ENCODE measurements at regions not wholly inside any gene's neighbourhood (a gene's known extent, or its start where the extent isn't known, plus 50 kb on each side); places are given as distances from the start of the nearest gene placed in this dataset.
"Not testable (repeated sequence)": the region's sequence is repeated elsewhere in the genome, so short reads cannot be mapped to it uniquely, and the experiment has no call there.

DNA sequence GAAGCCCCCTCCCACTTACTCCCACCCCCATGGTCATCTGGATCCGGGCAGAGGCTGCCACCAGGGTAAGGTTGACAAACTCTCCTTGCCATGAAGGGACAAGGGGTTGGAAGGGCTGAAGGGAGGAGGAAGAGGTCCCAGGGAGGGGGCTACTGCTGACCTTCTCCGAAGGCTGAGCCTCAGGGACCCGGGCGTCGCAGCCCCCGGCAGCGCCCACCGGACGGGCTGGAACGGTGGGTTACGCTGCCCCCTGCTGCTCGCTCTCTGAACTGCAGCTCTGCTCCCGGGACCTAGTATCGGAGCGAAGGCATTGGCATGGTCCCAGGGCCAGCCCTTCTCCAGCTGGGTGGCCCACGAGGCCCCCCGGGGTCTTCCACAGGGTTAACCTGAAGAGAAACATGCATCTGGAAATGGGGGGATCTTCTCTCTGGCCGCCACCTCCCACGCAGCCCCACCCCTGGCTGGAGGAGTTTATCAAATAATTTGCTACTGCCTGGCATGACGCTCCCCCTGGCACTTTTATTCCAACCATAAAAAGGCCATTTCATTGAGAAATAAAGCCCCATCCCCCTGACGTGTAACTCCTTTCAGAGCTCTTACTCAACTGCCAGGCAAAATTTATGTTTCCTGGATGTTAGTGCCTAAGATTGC lies 70.4 kb upstream of the TARDBP start:
- Mint-ChIP-seq H3K36me3 (ENCODE audit: low read depth) (no peaks in the 10 kb centered on the region), H3K4me1 (ENCODE audit: low read depth) (peaks cover 42% of the 10 kb centered on the region), H3K27me3 (ENCODE audit: low read depth) (peaks cover 64% of the 10 kb centered on the region), H3K4me3 (no peak overlapping the region), H3K27ac (no peak overlapping the region), H3K9me3 (ENCODE audit: insufficient read depth) (no peaks in the 10 kb centered on the region)
- CTCF ChIA-PET, result interaction anchor here (0.6 to 1.6 kb wide), 14 partner anchors 8 to 455 kb away, joined by 3 to 9 read pairs (median 4); no protein-coding TSS in a partner anchor
- ATAC-seq (no peak), DNase-seq (peak; percentile 73)
- POLR2A ChIA-PET, result no interaction called here

DNA sequence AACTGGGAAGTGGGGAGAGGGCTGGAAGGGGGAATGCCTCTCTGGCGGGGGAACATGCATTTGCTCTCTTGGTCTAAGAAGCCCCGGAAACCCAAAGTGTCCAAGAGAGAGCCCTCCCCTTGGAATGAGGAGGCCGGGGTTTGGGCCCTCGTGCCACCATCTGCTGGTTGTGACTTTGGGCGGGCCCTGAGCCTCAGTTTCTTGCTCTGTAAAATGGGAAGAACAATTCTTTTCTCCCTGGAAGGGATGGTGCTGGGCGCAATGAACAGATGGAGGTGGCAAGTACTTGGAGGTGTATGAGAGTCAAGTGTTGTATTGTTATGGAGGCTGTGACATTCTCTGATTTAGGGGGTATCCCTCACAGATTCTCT lies 69.9 kb upstream of the TARDBP start:
- H3K9me3 Mint-ChIP-seq (ENCODE audit: insufficient read depth), result no peaks in the 10 kb centered on the region
- H3K27ac Mint-ChIP-seq, result no peak overlapping the region
- no peak for ATAC-seq
- peaks cover 40% of the 10 kb centered on the region for H3K4me1 Mint-ChIP-seq (ENCODE audit: low read depth)
- no peak overlapping the region for H3K4me3 Mint-ChIP-seq
- ChIA-PET CTCF (interaction anchor here (0.6 to 1.6 kb wide), 14 partner anchors 8 to 456 kb away, joined by 3 to 9 read pairs (median 4); no protein-coding TSS in a partner anchor), POLR2A (no interaction called here)
- peaks cover 62% of the 10 kb centered on the region for H3K27me3 Mint-ChIP-seq (ENCODE audit: low read depth)
- no peaks in the 10 kb centered on the region for H3K36me3 Mint-ChIP-seq (ENCODE audit: low read depth)
- no peak for DNase-seq

DNA sequence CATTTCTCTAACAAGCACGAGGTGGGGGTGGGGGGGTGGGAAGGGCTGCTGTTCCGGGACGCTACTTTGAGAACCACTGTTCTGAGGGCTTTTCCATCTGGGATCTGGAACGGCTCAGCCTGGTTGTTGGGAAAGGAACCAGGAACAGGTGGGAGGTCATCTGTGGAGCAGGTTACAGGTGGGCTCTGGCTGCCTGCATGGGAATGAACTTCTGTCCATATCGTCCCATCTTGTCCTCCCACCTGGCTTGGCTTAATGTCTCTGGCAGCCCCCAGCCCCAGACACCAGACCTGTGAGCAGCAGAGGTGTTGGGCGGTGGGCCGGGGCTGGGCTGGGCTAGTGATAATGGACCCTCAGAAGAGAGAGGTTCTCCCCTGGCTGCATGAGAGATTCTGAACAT lies 69.4 kb upstream of the TARDBP start:
- POLR2A ChIA-PET, result no interaction called here
- CTCF ChIA-PET, result interaction anchor here (1.1 kb wide), 1 partner anchor 78 kb away, joined by 3 read pairs; no protein-coding TSS in a partner anchor
- H3K36me3 Mint-ChIP-seq (ENCODE audit: low read depth), result no peaks in the 10 kb centered on the region
- no peak for ATAC-seq
- H3K4me3 Mint-ChIP-seq, result no peak overlapping the region
- H3K27ac Mint-ChIP-seq, result no peak overlapping the region
- peaks cover 58% of the 10 kb centered on the region for H3K27me3 Mint-ChIP-seq (ENCODE audit: low read depth)
- H3K9me3 Mint-ChIP-seq (ENCODE audit: insufficient read depth), result no peaks in the 10 kb centered on the region
- no peak for DNase-seq
- peaks cover 37% of the 10 kb centered on the region for H3K4me1 Mint-ChIP-seq (ENCODE audit: low read depth)

DNA sequence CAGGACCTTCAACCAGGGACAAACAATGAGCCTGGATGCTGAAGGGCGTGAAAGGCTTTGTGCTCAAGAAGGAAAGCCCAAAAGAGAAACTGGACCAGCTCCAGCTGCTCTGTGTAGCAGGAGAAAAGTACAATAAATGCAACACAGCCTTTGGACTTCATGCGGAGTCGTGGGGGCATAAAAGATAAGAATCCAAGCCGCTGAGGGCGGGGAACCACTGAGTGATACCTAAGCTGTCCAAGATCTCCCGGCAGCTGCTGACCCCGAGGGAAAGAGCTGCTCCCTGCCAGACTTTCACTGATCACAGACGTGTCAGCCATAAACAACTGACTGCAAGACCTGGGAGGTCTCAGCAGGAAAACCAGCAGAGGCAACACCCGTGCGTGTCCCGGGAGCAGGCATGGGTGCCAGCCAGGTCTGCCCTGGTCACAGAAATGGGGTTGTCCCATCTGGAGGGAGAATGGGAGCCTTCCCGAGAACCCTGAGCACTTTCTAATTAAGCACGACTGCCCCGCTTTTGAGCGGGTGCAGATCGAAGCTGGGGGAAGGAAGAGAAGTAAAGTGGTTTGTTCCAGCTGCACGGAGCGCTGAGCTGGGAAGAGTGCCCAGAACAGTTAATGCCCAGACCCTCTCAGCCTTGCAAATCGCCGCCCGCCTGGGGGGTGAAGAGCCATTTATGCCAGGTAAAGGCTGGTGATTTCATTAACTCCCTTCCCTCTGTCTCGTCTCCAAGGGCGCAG lies 68.3 kb upstream of the TARDBP start:
- POLR2A ChIA-PET, result interaction anchor here (1.2 kb wide), 1 partner anchor 12 kb away, joined by 3 read pairs; no protein-coding TSS in a partner anchor
- Mint-ChIP-seq H3K27ac (no peak overlapping the region), H3K27me3 (ENCODE audit: low read depth) (peaks cover 50% of the 10 kb centered on the region), H3K4me3 (no peak overlapping the region), H3K36me3 (ENCODE audit: low read depth) (no peaks in the 10 kb centered on the region), H3K9me3 (ENCODE audit: insufficient read depth) (no peaks in the 10 kb centered on the region), H3K4me1 (ENCODE audit: low read depth) (peaks cover 33% of the 10 kb centered on the region)
- CTCF ChIA-PET, result interaction anchor here (1.1 kb wide), 1 partner anchor 79 kb away, joined by 3 read pairs; no protein-coding TSS in a partner anchor
- DNase-seq (no peak), ATAC-seq (no peak)

DNA sequence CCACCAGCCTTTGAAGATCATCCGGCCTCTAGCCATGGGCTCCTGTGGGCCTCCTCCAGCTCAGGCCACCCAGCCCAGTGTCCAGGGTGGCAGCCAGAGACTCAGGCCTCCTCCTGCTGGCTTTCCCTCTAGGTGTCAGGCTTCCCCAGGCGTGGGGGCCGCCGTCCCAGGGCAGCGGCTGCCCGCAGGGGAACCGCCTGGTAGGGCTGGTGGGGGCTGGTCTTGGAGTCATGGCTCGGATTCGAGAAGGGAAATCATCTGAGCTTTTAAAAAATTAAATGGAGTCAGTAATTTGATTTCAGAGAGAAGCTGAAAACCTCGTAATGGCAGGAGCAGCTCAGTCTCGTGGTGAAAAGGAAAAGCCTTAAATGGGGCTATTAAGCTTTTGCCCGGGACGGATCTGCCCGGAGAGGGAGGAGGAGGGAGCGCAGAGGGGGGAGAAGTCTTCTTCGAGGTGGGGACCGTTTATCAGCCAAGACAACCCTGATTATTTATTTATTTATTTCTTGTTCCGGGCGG lies 66.4 kb upstream of the TARDBP start:
- Mint-ChIP-seq H3K27ac (no peak overlapping the region), H3K27me3 (ENCODE audit: low read depth) (peaks cover 46% of the 10 kb centered on the region), H3K9me3 (ENCODE audit: insufficient read depth) (no peaks in the 10 kb centered on the region), H3K4me3 (no peak overlapping the region), H3K36me3 (ENCODE audit: low read depth) (no peaks in the 10 kb centered on the region), H3K4me1 (ENCODE audit: low read depth) (peaks cover 14% of the 10 kb centered on the region)
- ChIA-PET POLR2A (no interaction called here), CTCF (interaction anchor here (1.2 kb wide), 1 partner anchor 21 kb away, joined by 3 read pairs; no protein-coding TSS in a partner anchor)
- no peak for ATAC-seq
- no peak for DNase-seq

DNA sequence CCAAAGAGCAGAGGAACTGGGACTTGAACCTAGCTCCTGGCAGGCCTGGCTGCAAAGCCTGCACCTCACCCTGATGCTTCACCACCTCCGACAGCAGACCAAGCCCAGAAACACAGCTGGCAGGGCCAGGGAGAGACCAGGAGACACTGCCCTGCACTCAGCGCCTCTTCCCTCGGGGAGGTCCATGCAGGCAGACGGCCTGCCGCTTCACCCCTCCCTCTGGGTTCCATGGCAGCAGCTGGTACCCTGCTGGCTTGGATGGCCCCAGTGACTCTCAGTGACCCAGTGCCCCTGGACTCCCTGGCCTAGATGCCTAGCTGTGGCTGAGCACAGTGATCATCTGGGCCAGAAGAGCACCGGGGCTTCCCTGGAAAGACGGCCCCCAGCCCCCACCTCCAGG lies 65.3 kb upstream of the TARDBP start:
- no peak overlapping the region for H3K27ac Mint-ChIP-seq
- ATAC-seq (no peak), DNase-seq (no peak)
- H3K4me3 Mint-ChIP-seq, result no peak overlapping the region
- H3K4me1 Mint-ChIP-seq (ENCODE audit: low read depth), result peaks cover 7% of the 10 kb centered on the region
- no peaks in the 10 kb centered on the region for H3K9me3 Mint-ChIP-seq (ENCODE audit: insufficient read depth)
- H3K27me3 Mint-ChIP-seq (ENCODE audit: low read depth), result peaks cover 44% of the 10 kb centered on the region
- ChIA-PET POLR2A (no interaction called here), CTCF (no interaction called here)
- H3K36me3 Mint-ChIP-seq (ENCODE audit: low read depth), result no peaks in the 10 kb centered on the region

DNA sequence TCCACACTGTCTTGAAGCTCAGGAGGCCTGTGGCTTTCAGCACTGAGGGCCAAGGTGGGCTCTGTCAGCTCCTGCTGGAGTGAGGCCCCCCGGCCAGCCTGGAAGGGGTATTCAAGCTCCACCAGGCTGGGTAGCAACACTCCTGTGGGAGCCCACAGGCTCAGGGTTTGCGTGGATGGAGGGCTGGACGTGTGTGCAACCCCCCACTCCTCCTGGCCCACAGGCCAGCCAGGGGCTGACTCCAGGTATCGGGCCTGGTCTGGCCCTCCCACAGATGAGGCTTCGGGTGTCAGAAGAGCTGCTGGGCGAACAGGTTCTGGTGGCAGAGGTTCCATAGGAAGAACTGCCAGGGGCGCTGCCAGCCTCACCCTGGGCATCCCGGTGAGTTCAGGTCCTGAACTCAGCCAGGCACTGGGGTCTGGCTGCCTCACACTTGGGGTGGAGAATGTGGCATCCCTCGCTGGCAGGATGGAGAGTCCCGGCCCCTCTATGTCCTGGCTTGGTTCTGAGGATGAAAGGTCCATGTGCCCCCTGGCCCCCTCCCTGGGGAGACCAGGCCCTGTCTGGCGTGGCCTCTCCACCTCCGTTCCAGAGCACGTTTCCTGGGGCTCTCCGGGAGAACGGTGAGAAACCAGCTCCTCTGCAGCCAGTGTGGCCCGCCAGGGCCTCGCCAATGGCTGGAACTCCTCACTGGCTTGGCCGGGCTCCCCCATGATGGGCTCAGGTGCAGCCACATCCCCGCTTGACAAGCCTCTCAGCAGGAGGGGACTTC lies 64.6 kb upstream of the TARDBP start:
- Mint-ChIP-seq H3K4me1 (ENCODE audit: low read depth) (peaks cover 7% of the 10 kb centered on the region), H3K9me3 (ENCODE audit: insufficient read depth) (no peaks in the 10 kb centered on the region), H3K36me3 (ENCODE audit: low read depth) (no peaks in the 10 kb centered on the region), H3K27me3 (ENCODE audit: low read depth) (peaks cover 41% of the 10 kb centered on the region), H3K27ac (no peak overlapping the region), H3K4me3 (no peak overlapping the region)
- CTCF ChIA-PET, result no interaction called here
- ATAC-seq (no peak), DNase-seq (no peak)
- POLR2A ChIA-PET, result interaction anchor here (0.6 kb wide), 1 partner anchor 287 kb away, joined by 3 read pairs; no protein-coding TSS in a partner anchor

DNA sequence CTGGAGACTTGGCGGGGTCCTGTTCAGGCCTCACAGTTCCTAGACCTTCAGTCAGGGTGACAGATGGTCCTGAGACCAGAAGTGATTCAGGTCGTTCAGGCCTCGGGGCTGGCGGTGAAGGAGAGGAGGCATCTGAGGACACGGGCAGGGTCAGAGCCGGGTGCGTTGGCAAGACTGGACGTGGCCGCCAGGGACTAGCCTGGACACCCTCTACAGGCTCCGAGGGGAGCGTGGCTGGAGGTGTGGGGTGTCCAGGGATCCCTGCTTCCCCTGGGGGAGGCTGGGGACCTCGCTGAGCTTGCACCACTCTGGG lies 64.0 kb upstream of the TARDBP start:
- Mint-ChIP-seq H3K27me3 (ENCODE audit: low read depth) (peaks cover 36% of the 10 kb centered on the region), H3K27ac (no peak overlapping the region), H3K9me3 (ENCODE audit: insufficient read depth) (no peaks in the 10 kb centered on the region), H3K4me3 (no peak overlapping the region), H3K36me3 (ENCODE audit: low read depth) (no peaks in the 10 kb centered on the region), H3K4me1 (ENCODE audit: low read depth) (peaks cover 7% of the 10 kb centered on the region)
- POLR2A ChIA-PET, result interaction anchor here (0.6 kb wide), 1 partner anchor 288 kb away, joined by 3 read pairs; no protein-coding TSS in a partner anchor
- no peak for DNase-seq
- CTCF ChIA-PET, result no interaction called here
- no peak for ATAC-seq

DNA sequence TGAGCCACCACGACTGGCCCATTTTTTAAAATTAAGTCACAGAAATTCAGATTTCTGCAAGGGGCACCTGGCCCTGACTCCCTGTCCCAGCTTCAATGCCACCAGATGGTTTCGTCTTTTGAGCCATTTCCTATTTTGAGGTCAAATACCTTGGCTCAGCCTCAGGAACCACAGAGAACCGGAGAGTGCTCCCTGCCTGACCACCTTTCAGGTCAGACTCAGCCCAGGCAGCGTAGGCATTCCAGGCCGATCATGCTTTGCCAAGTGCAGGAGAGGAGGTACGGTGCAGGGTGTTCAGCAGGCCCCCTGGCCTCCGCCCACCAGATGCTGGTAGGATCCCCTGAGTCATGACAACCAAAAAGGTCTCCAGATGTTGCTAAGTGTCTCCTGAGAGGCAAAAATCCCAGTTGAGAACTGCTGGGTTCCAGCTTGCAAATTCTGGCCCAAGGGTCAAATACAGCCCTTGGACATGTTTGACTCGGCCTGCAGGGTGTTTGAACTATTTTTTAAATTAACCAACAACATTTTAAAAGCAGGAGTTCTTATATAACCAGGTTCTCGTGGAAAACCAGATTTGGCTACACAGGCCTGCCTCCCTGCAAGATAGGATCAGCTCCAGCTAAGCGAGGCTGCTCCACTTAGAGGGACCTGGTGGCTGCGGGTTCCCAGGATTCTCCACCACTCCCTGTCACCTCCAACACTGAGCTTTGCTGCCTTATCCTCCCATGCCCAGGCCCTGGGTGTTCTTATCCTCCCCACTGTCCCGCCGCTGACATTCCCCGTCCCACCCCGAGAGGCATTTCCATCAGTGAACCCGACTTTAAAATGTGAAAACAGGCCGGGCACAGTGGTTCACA lies 61.9 kb upstream of the TARDBP start:
- DNase-seq, result no peak
- Mint-ChIP-seq H3K9me3 (ENCODE audit: insufficient read depth) (no peaks in the 10 kb centered on the region), H3K27ac (no peak overlapping the region), H3K36me3 (ENCODE audit: low read depth) (no peaks in the 10 kb centered on the region), H3K4me3 (no peak overlapping the region), H3K27me3 (ENCODE audit: low read depth) (peaks cover 22% of the 10 kb centered on the region), H3K4me1 (ENCODE audit: low read depth) (no peaks in the 10 kb centered on the region)
- no peak for ATAC-seq
- ChIA-PET CTCF (interaction anchor here (1.5 kb wide), 1 partner anchor 9 kb away, joined by 3 read pairs; no protein-coding TSS in a partner anchor), POLR2A (no interaction called here)

DNA sequence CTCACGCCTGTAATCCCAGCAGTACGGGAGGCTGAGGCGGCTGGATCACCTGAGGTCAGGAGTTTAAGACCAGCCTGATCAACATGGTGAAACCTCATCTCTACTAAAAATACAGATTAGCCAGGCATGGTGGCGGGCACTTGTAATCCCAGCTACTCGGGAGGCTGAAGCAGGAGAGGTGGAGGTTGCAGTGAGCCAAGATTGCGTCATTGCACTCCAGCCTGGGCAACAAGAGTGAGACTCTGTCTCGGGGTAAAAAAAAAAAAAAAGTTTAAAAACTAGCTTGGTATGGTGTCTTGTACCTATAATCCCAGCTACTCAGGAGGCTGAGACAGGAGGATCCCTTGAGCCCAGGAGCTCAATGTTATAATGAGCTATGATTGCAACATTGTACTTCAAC lies 61.2 kb upstream of the TARDBP start:
- ATAC-seq; H3K4me1 Mint-ChIP-seq (ENCODE audit: low read depth); H3K27ac Mint-ChIP-seq; H3K4me3 Mint-ChIP-seq; H3K9me3 Mint-ChIP-seq (ENCODE audit: insufficient read depth); POLR2A ChIA-PET; H3K36me3 Mint-ChIP-seq (ENCODE audit: low read depth); DNase-seq: not testable (repeated sequence)
- peaks cover 18% of the 10 kb centered on the region for H3K27me3 Mint-ChIP-seq (ENCODE audit: low read depth)
- CTCF ChIA-PET, result interaction anchor here (1.5 kb wide), 1 partner anchor 9 kb away, joined by 3 read pairs; no protein-coding TSS in a partner anchor

DNA sequence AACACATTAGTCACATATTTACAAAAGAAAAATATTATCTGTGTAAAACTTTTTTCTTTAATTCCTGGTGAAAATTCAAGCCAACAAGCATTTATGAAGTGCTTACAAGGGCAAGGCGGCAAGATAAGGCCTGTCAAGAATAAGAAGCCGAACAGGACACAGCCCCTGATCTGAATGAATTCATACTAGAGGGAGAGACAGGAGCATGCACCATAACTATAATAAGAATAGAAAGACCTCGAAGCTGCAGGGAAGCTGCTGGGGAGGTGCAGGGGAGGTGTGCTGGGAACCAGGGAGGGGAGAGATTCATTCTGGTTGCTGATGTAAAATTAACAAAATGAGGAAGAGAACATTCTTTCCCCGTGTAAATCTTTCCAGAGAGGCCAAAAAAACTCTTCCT lies 60.5 kb upstream of the TARDBP start:
- DNase-seq (no peak), ATAC-seq (no peak)
- H3K27me3 Mint-ChIP-seq (ENCODE audit: low read depth), result peaks cover 16% of the 10 kb centered on the region
- no peaks in the 10 kb centered on the region for H3K9me3 Mint-ChIP-seq (ENCODE audit: insufficient read depth)
- ChIA-PET CTCF (no interaction called here), POLR2A (no interaction called here)
- H3K27ac Mint-ChIP-seq, result no peak overlapping the region
- no peaks in the 10 kb centered on the region for H3K4me1 Mint-ChIP-seq (ENCODE audit: low read depth)
- no peak overlapping the region for H3K4me3 Mint-ChIP-seq
- H3K36me3 Mint-ChIP-seq (ENCODE audit: low read depth), result no peaks in the 10 kb centered on the region

Measured in activated CD8-positive, alpha-beta T cell treated with anti-CD3 and anti-CD28 coated beads, Interleukin-2, amount 10 ng/mL, durations not matched to agents 7 days and 5 days (primary cell).